Mesodermal cell (in vitro differentiated cells): ENCODE measurements at regions not wholly inside any gene's neighbourhood (a gene's known extent, or its start where the extent isn't known, plus 50 kb on each side); places are given as distances from the start of the nearest gene placed in this dataset.

Source experiments
- H3K27ac ChIP-seq: 2 replicates; pipeline ENCODE4 v1.7.0; 2013; ENCODE audit warnings: mild to moderate bottlenecking, low read depth, low read length, moderate library complexity; ENCODE audit not compliant: severe bottlenecking
- H3K36me3 ChIP-seq: 2 replicates; pipeline ENCODE4 v1.7.1; 2013; ENCODE audit warnings: mild to moderate bottlenecking, low read length, moderate library complexity; ENCODE audit not compliant: control insufficient read depth, insufficient read depth
- H3K4me1 ChIP-seq: one replicate; pipeline ENCODE4 v1.7.1; 2013; ENCODE audit warnings: mild to moderate bottlenecking, low read length; ENCODE audit not compliant: insufficient read depth, control insufficient read depth, poor library complexity, severe bottlenecking
- H3K4me3 ChIP-seq: 2 replicates; pipeline ENCODE4 v1.7.0; 2013; ENCODE audit warnings: low read length, control low read depth, mild to moderate bottlenecking; ENCODE audit not compliant: insufficient read depth, poor library complexity, severe bottlenecking; ENCODE audit errors: extremely low read depth
- H3K9me3 ChIP-seq: 2 replicates; pipeline ENCODE4 v1.7.1; 2013; ENCODE audit warnings: mild to moderate bottlenecking, low read length, moderate library complexity; ENCODE audit not compliant: control insufficient read depth
- WGBS, 2 experiments: methylation state at CpG; one replicate each; pipeline ENCODE4 v1.1.5; 2013; ENCODE audit warnings: missing lambda C conversion rate in 2 of 2; ENCODE audit not compliant: insufficient coverage in 2 of 2; 5-methylcytosine and 5-hydroxymethylcytosine counted together

- H3K4me3 ChIP-seq = no peak overlapping the region
- WGBS, 2 experiments = no CpG with 5 or more reads among the region's 1 CpG
- no peaks in the 10 kb centered on the region for H3K36me3 ChIP-seq
- H3K27ac ChIP-seq = no peak overlapping the region
- H3K9me3 ChIP-seq = no peaks in the 10 kb centered on the region
- peaks cover 14% of the 10 kb centered on the region for H3K4me1 ChIP-seq
Observed at GRCh38 chr6:90870561-90870960, 283.7 kb upstream of the MAP3K7 start.

DNA sequence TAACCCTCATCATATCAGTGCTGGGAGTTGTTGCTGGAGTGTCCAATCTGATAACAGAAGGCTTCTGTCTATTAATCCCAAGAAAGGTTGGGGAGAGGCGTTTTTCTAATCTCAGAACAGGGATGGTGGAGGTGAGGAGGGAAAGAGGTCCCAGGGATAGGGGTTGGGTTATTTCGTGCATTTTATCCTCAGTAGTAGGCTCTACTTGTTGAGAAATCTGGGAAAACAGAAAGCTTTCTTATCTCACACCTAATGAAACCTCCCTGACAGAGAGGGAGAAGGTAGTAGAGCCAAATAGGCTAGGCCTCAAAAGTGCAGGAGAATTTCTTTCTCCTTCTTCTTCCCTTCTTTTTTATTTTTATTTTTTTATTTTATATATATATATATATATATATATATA lies 281.8 kb upstream of the MAP3K7 start:
- no CpG with 5 or more reads among the region's 2 CpGs for WGBS, 2 experiments
- peaks cover 14% of the 10 kb centered on the region for H3K4me1 ChIP-seq

DNA sequence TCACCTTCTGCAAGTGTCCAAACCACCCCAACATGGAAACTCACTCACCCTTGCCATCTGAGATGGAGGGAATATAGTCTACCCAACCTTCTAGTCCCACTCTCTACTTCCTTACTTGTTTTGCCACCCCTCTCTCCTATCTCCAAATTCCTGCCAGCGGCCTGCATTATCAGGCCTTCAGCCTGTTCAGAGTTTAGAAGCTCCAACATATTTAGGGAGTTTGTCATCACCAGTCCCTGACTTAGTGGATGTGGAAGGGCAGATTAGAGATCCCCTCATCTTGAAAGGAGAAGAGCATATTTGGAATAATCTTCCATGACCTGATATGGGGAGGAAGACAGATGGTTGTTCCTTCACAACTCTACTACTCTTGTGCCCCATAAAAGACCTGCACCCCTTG lies 281.4 kb upstream of the MAP3K7 start:
- Histone ChIP-seq H3K4me3 (no peak overlapping the region), H3K27ac (peak overlapping the region; percentile 31), H3K4me1 (peaks cover 14% of the 10 kb centered on the region), H3K9me3 (no peaks in the 10 kb centered on the region), H3K36me3 (no peaks in the 10 kb centered on the region)
- WGBS, 2 experiments = no CpG with 5 or more reads among the region's 1 CpG

More for the DNA sequence above, 281.8 kb upstream of the MAP3K7 start:
- Histone ChIP-seq H3K9me3 (no peaks in the 10 kb centered on the region), H3K36me3 (no peaks in the 10 kb centered on the region), H3K27ac (peak overlapping the region; percentile 31), H3K4me3 (no peak overlapping the region)

DNA sequence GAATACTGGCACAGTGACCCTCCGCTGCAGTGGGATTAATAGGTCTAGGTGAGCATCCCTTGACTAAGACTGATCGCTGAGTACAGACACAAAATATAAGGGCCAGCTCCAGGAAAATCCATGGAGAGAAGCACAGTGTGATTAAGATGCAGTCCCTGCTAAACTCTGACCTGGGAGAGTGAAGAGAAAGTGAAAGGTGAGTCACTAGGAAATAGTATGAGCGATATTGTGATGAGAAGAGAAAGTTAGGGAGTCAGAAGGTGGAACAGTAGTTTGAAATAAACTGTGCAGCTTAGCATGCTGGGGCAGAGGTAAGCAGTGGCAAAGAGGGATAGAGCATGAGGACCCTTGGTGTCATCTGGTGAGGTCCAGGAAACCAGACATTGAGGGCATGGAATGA lies 278.6 kb upstream of the MAP3K7 start:
- Histone ChIP-seq H3K4me3 (no peak overlapping the region), H3K4me1 (peaks cover 5% of the 10 kb centered on the region), H3K9me3 (no peaks in the 10 kb centered on the region), H3K36me3 (no peaks in the 10 kb centered on the region), H3K27ac (no peak overlapping the region)
- 85 to 94% methylated on average over 3 of the region's 3 CpGs for WGBS, 2 experiments

DNA sequence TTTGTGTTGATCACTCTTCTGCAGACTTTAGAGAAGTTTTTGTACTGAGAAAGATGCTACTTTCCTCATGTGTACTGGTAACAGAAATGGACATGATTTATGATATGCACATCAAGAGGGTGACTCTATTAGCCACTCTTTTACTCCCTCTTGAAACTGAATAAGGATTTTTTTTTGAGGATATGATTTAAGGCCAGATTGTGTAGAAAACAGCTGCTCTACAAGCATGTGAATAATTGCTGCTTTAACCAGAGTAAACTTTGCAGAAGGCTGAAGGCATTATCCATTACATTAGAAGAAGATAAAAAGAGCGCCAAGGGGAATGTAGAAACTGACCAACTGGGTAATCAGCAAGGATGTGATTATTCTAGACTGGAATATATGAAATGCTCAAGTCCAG lies 276.2 kb upstream of the MAP3K7 start:
- Histone ChIP-seq H3K4me3 (no peak overlapping the region), H3K36me3 (no peaks in the 10 kb centered on the region), H3K27ac (no peak overlapping the region), H3K4me1 (peaks cover 8% of the 10 kb centered on the region), H3K9me3 (no peaks in the 10 kb centered on the region)
- WGBS, 2 experiments = no CpG with 5 or more reads among the region's 1 CpG

DNA sequence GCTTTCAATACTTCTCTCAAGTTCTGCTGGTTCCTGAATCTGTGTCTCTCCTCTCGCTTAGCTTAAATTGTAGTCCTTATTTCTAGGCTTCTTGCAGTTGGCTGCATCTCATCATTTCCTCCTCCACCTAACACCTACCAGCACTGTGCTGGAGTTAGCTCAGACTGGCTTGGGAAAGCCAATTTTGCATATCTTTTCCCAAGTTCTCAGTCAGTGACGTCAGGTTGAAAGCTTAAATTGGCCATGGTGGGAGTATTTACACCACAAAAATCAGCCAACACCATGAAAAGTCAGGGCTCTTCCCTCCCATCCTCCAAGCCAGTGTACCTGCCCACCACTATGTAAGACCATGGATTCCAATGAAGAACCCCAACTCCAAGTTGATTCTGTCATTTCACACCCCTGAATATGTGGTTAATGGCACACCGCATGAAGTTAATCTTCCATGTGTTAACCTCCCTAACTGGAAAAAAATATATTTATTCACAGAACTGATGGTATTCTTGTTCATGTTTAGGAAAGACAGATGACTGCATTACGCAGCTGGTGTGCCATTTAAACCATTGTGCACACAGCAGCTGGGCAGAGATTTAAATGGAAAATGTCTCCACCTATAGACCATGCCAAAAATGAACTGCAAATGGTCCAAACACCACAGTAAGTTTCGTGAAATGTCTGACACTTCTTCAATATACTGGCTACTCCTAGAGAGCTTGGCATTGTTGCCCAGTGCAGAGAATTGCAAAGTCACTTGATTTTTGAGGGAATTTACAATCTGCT lies 274.1 kb upstream of the MAP3K7 start:
- H3K4me1 ChIP-seq = peaks cover 6% of the 10 kb centered on the region
- H3K36me3 ChIP-seq = no peaks in the 10 kb centered on the region
- WGBS, 2 experiments = 92 to 96% methylated on average over 1 to 4 of the region's 5 CpGs
- no peak overlapping the region for H3K4me3 ChIP-seq
- H3K9me3 ChIP-seq = no peaks in the 10 kb centered on the region
- no peak overlapping the region for H3K27ac ChIP-seq

GRCh38 chr6:90859612-90860011 lies 272.7 kb upstream of the MAP3K7 start:
- H3K4me1 ChIP-seq = peaks cover 6% of the 10 kb centered on the region
- H3K4me3 ChIP-seq = no peak overlapping the region
- H3K27ac ChIP-seq = no peak overlapping the region
- no peaks in the 10 kb centered on the region for H3K36me3 ChIP-seq
- 75 to 79% methylated on average over 3 to 5 of the region's 6 CpGs for WGBS, 2 experiments
- H3K9me3 ChIP-seq = no peaks in the 10 kb centered on the region

DNA sequence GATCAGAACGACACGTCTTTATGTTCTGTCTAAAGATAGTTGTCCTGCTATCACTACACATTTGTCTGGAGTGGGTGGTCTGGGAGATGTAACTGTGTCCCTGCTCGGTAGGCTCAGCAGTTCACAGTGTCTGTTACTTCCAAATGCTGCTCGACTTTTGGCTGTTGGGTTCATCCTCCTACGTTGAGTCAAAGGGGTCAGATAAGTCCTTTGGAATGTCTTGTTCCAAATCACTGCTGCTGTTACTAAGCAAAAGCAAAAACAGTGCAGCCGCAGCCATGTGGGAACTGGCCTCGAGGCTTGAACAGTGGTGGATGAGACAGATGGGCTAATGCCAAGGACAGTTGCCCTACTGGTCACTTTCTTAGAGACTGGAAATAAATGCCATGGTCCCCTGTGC lies 272.2 kb upstream of the MAP3K7 start:
- H3K36me3 ChIP-seq = no peaks in the 10 kb centered on the region
- peaks cover 6% of the 10 kb centered on the region for H3K4me1 ChIP-seq
- no peak overlapping the region for H3K27ac ChIP-seq
- H3K4me3 ChIP-seq = no peak overlapping the region
- WGBS, 2 experiments = 86 to 93% methylated on average over 5 of the region's 7 CpGs
- H3K9me3 ChIP-seq = no peaks in the 10 kb centered on the region

DNA sequence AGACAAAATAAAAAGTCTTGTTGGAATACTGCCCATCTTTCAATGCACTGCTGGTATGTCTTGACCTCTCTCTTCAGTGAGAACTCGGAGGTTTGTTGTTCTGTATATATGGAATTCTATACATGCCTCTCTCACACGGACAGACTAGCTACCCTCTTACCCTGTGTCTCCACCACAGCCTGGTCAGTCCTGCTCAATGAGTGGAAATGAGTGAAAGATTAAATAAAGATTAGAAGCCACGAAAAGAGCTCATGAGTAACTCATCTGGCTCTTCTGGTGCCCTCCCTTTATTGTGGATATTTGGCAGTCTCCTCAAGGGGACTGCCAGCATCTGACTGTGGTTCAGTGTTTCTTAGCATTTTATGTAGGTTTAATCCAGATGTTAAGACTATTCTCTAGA lies 262.8 kb upstream of the MAP3K7 start:
- H3K27ac ChIP-seq = no peak overlapping the region
- H3K4me1 ChIP-seq = no peaks in the 10 kb centered on the region
- H3K4me3 ChIP-seq = no peak overlapping the region
- 40 to 80% methylated on average over 1 of the region's 3 CpGs for WGBS, 2 experiments
- no peaks in the 10 kb centered on the region for H3K9me3 ChIP-seq
- no peaks in the 10 kb centered on the region for H3K36me3 ChIP-seq

DNA sequence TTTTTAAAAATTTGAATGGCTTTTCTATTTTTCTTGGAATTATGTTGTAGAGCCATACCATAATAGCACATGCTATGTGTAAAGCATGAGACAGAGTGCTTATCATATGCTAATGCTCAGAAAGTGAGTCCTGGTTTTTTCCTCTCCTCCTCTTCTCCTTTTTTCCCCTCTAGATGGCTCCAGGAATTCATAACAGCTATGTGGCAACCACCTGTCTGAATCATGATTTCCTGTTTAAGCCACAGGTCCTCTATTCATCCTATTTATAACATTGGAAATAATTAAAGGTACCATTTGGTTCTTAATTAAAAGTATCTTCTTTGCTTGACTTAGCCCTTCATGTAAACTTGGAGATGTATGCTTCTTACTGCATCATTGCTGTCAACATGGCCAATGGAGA lies 260.0 kb upstream of the MAP3K7 start:
- no peak overlapping the region for H3K27ac ChIP-seq
- no peaks in the 10 kb centered on the region for H3K4me1 ChIP-seq
- no peak overlapping the region for H3K4me3 ChIP-seq
- no peaks in the 10 kb centered on the region for H3K36me3 ChIP-seq
- H3K9me3 ChIP-seq = no peaks in the 10 kb centered on the region

DNA sequence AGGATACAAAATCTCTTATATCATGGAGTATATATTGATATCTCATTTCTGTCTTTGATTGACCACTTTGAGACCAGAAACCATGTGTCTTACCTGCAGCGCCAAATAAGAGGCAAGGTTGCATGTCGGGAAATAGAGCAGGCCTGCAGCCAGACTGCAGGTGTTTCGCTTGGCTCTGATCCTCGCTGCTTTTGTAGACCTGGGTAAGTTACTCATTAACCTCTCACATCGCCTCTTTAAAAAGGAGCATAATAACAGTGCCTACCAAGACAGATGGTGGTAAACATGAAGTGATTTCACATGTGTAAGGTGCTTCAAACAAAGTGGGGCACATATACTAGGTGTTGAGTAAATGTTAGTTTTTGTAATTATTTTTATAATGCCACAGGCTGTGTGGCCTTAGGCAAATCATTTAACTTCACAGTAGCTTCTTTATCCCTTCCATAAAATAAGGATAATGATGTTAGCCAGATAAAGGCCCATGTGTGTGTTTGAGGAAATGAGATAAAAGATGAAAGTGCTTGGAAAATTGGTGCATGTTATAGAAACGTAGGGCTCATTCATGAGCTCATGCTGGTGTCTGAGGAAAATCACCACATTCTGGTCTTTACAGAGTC lies 248.8 kb upstream of the MAP3K7 start:
- no peaks in the 10 kb centered on the region for H3K9me3 ChIP-seq
- 77 to 93% methylated on average over 3 to 6 of the region's 6 CpGs for WGBS, 2 experiments
- no peaks in the 10 kb centered on the region for H3K4me1 ChIP-seq
- H3K27ac ChIP-seq = no peak overlapping the region
- H3K36me3 ChIP-seq = no peaks in the 10 kb centered on the region
- no peak overlapping the region for H3K4me3 ChIP-seq
